ENCODE measurements at regions not wholly inside any gene's neighbourhood (a gene's known extent, or its start where the extent isn't known, plus 50 kb on each side); places are given as distances from the start of the nearest gene placed in this dataset.

- TF ChIP-seq ARHGAP35 (CRISPR knock-in tag; IDR thresholded peaks at IDR 0.05; ENCODE audit: borderline replicate concordance) (no peak), NCOA5 (CRISPR knock-in tag; IDR thresholded peaks at IDR 0.05) (no peak), NFYB (CRISPR knock-in tag; IDR thresholded peaks at IDR 0.05) (no peak)
Observed at GRCh38 chr6:74420221-74420620, 724.2 kb downstream of the CD109 start.

Data from HepG2 (cell line).